ENCODE measurements at regions not wholly inside any gene's neighbourhood (a gene's known extent, or its start where the extent isn't known, plus 50 kb on each side); places are given as distances from the start of the nearest gene placed in this dataset.

- TF ChIP-seq CTCF (conservative IDR thresholded peaks at IDR 0.05; ENCODE audit: low read length) = no peak
- no peak for TF ChIP-seq EZH2phosphoT487 (IDR thresholded peaks at IDR 0.05; ENCODE audit: borderline replicate concordance)
Observed at GRCh38 chr17:70648166-70648565, 478.8 kb downstream of the KCNJ2 start.

Measured in Loucy (cell line).